K562 (cell line): ENCODE measurements at regions not wholly inside any gene's neighbourhood (a gene's known extent, or its start where the extent isn't known, plus 50 kb on each side); places are given as distances from the start of the nearest gene placed in this dataset.
A peak's percentile ranks its signal among the peaks of the same experiment; 100 is the strongest.

Source experiments
- ATAC-seq: fragments of 200-7000 bp; cut with Tn5 transposase; 3 replicates; pipeline ENCODE4 v1.9.1; 2020; ENCODE audit warnings: moderate library complexity
- BruUV-seq: library from RNA; stranded (reverse); fragments of 400-500 nt; replicated peaks from 2 replicates; lab custom pipeline; 2021; lab: Mats Ljungman, UMichigan
- CTCF ChIA-PET: fragments of 300-600 bp; formaldehyde crosslinking; extraction: SDS; loops from one replicate; lab custom pipeline; 2021; ENCODE audit warnings: low intra/inter-chr PET ratio; lab: Yijun Ruan, JAX
- POLR2A ChIA-PET: fragments of 300-600, 350-650 bp; sonication (Branson Sonifier 250); formaldehyde crosslinking; extraction: SDS; loops from one replicate; lab custom pipeline; 2021; ENCODE audit warnings: antibody characterized with exemption, inconsistent platforms; lab: Yijun Ruan, JAX
- DNase-seq, 4 experiments: peaks; one replicate each; pipeline versions ENCODE4 v3.0.0 to v3.0.0-alpha.2; 2011 to 2018; ENCODE audit warnings: low spot score in 3 of 4, mixed read lengths in 3 of 4; ENCODE audit errors: extremely low read depth in 1 of 4
- FAIRE-seq: peaks from 2 replicates; lab custom pipeline; 2011; peaks lifted over from hg19 to GRCh38; lab: Jason Lieb, UNC
- H2AFZ ChIP-seq: 2 replicates; pipeline ENCODE4 v1.6.0; 2011; ENCODE audit warnings: low read depth, low read length, control low read depth, inconsistent platforms
- H3K27ac ChIP-seq: fragments of 200-600 bp; 3 replicates; pipeline ENCODE4 v1.8.0; 2011; ENCODE audit warnings: low read depth, mild to moderate bottlenecking, control low read depth, inconsistent platforms, low read length, moderate library complexity, mixed read lengths; ENCODE audit errors: extremely low read depth
- H3K27me3 ChIP-seq, 2 experiments: fragments of 300-600 bp in 1 of 2; 2 replicates in 1 of 2; 3 replicates in 1 of 2; pipeline versions ENCODE4 v1.6.0 to v1.8.0; 2011; ENCODE audit warnings: inconsistent platforms in 2 of 2, low read length in 2 of 2, mild to moderate bottlenecking in 1 of 2, mixed read lengths in 1 of 2, moderate library complexity in 1 of 2; ENCODE audit not compliant: control insufficient read depth in 2 of 2, insufficient read depth in 2 of 2
- H3K36me3 ChIP-seq: fragments of 300-600 bp; 3 replicates; pipeline ENCODE4 v1.8.0; 2011; ENCODE audit warnings: mild to moderate bottlenecking, low read length, inconsistent platforms; ENCODE audit not compliant: control insufficient read depth, insufficient read depth
- H3K4me1 ChIP-seq, 2 experiments: fragments of 200-600 bp in 1 of 2; replicated peaks in 1 of 2; 2 replicates in 1 of 2; 3 replicates in 1 of 2; pipeline versions ENCODE4 v1.5.1 to v1.8.0; 2011; ENCODE audit warnings: inconsistent platforms in 2 of 2, low read length in 2 of 2, mild to moderate bottlenecking in 1 of 2, mixed read lengths in 1 of 2, moderate library complexity in 1 of 2; ENCODE audit not compliant: control insufficient read depth in 2 of 2, insufficient read depth in 2 of 2
- H3K4me2 ChIP-seq: 2 replicates; pipeline ENCODE4 v1.6.1; 2011; ENCODE audit warnings: low read length, control low read depth, inconsistent platforms, mixed read lengths; ENCODE audit not compliant: insufficient read depth
- H3K4me3 ChIP-seq: fragments of 200-600 bp; sonication (generic), shearing (Covaris generic); 2 replicates; pipeline ENCODE4 v1.5.1; 2016; ENCODE audit warnings: control low read depth, inconsistent platforms
- H3K79me2 ChIP-seq: fragments of 200-600 bp; 3 replicates; pipeline ENCODE4 v1.8.0; 2011; ENCODE audit warnings: low read length, inconsistent platforms; ENCODE audit not compliant: control insufficient read depth, insufficient read depth
- H3K9ac ChIP-seq, 2 experiments: 2 replicates each; pipeline versions ENCODE4 v1.6.0 to v1.6.1; 2011; ENCODE audit warnings: low read depth in 2 of 2, low read length in 2 of 2, control low read depth in 1 of 2, inconsistent platforms in 1 of 2, mild to moderate bottlenecking in 1 of 2, mixed read lengths in 1 of 2; ENCODE audit not compliant: insufficient read depth in 1 of 2
- H3K9me1 ChIP-seq: one replicate; pipeline ENCODE4 v1.6.0; 2011; ENCODE audit warnings: inconsistent platforms, mild to moderate bottlenecking, low read length, moderate library complexity; ENCODE audit not compliant: control insufficient read depth, insufficient read depth
- H3K9me3 ChIP-seq: replicated peaks from 2 replicates; pipeline ENCODE4 v1.5.1; 2011; ENCODE audit warnings: low read depth, low read length, inconsistent platforms; ENCODE audit not compliant: control insufficient read depth, insufficient read depth
- H4K20me1 ChIP-seq: replicated peaks from 2 replicates; pipeline ENCODE4 v1.6.1; 2011; ENCODE audit warnings: low read length, inconsistent platforms, mixed read lengths; ENCODE audit not compliant: control insufficient read depth, insufficient read depth
- E2F6 ChIP-seq, 2 experiments: IDR thresholded peaks; 2 replicates each; pipeline ENCODE4 v1.6.1; 2011; ENCODE audit warnings: borderline replicate concordance in 1 of 2, control low read depth in 1 of 2, low read depth in 1 of 2, low read length in 1 of 2, mild to moderate bottlenecking in 1 of 2, mixed read lengths in 1 of 2, moderate library complexity in 1 of 2; ENCODE audit not compliant: insufficient read depth in 1 of 2, insufficient read length in 1 of 2, poor library complexity in 1 of 2, severe bottlenecking in 1 of 2; ENCODE audit errors: extremely low read depth in 1 of 2
- FOXK2 ChIP-seq, 2 experiments: fragments of 450-650 bp; IDR thresholded peaks in 1 of 2; conservative IDR thresholded peaks in 1 of 2; 2 replicates each; pipeline ENCODE4 v1.6.1; 2016; ENCODE audit warnings: low read depth in 2 of 2, mild to moderate bottlenecking in 1 of 2
- ID3 ChIP-seq, 2 experiments: fragments of 250-450 bp in 1 of 2; fragments of 450-650 bp in 1 of 2; sonication (Bioruptor Pico) in 1 of 2; IDR thresholded peaks; 2 replicates each; pipeline versions ENCODE4 v1.6.1 to v1.8.0; 2016 to 2021; ENCODE audit warnings: mild to moderate bottlenecking in 2 of 2, moderate library complexity in 2 of 2, missing compliant biosample characterization in 1 of 2, missing genetic modification characterization in 1 of 2
- MTA2 ChIP-seq: fragments of 450-650 bp; IDR thresholded peaks from 2 replicates; pipeline ENCODE4 v1.6.1; 2016; ENCODE audit warnings: low read depth
- SMAD3 ChIP-seq: fragments of 450-650 bp; formaldehyde crosslinking; conservative IDR thresholded peaks from 2 replicates; pipeline ENCODE4 v1.4.0; 2020; ENCODE audit warnings: mild to moderate bottlenecking
- SMARCB1 ChIP-seq: IDR thresholded peaks from 2 replicates; pipeline ENCODE4 v1.6.1; 2011; ENCODE audit warnings: improper control_type of control experiment, low read depth; ENCODE audit not compliant: insufficient read length
- TFE3 ChIP-seq: fragments of 450-650 bp; formaldehyde crosslinking; IDR thresholded peaks from 2 replicates; pipeline ENCODE4 v1.4.0; 2020; ENCODE audit warnings: mild to moderate bottlenecking, mixed read lengths
- XRCC3 ChIP-seq: fragments of 450-650 bp; IDR thresholded peaks from 2 replicates; pipeline ENCODE4 v1.6.1; 2017; ENCODE audit warnings: mild to moderate bottlenecking, moderate library complexity
- ZNF12 ChIP-seq: sonication (generic); formaldehyde crosslinking; IDR thresholded peaks from 2 replicates; pipeline ENCODE4 v1.4.0; 2020; ENCODE audit warnings: mild to moderate bottlenecking, missing genetic modification reagents
- ZNF518B ChIP-seq: fragments of 250-450 bp; sonication (Bioruptor Pico); IDR thresholded peaks from 2 replicates; pipeline ENCODE4 v1.5.0; 2021; ENCODE audit warnings: mild to moderate bottlenecking, moderate library complexity
- WGBS: fragments of 100-300 bp; shearing (Covaris generic); methylation state at CpG from one replicate; pipeline ENCODE4 v1.1.6; 2016; ENCODE audit warnings: low coverage, mixed read lengths; ENCODE audit not compliant: insufficient coverage; ENCODE audit errors: missing lambda C conversion rate; 5-methylcytosine and 5-hydroxymethylcytosine counted together
- in situ Hi-C: fragments of 300-500 bp; cut with MboI; formaldehyde crosslinking; loops from 4 replicates; pipeline ENCODE4 v1.15.0; 2018; ENCODE audit warnings: inconsistent platforms, mixed read lengths
- intact Hi-C: fragments of 100-400 bp; cut with micrococcal nuclease; formaldehyde crosslinking; loops from 2 replicates; pipeline ENCODE4 v1.14.2; 2022

- Histone ChIP-seq H3K27me3 (peaks cover 52 to 64% of the 10 kb centered on the region in 2 experiments), H3K9ac (no peak overlapping the region), H3K27ac (no peak overlapping the region), H3K79me2 (no peaks in the 10 kb centered on the region), H3K9me3 (no peaks in the 10 kb centered on the region), H2AFZ (no peak overlapping the region), H3K4me1 (peaks cover 0 to 8% of the 10 kb centered on the region in 2 experiments; a peak in 1 of 5 replicates), H4K20me1 (no peaks in the 10 kb centered on the region), H3K36me3 (no peaks in the 10 kb centered on the region), H3K4me3 (no peak overlapping the region), H3K9me1 (no peaks in the 10 kb centered on the region), H3K4me2 (no peak overlapping the region)
- ChIA-PET CTCF (no interaction called here), POLR2A (no interaction called here)
- ATAC-seq (peak; percentile 40; the same call in 2 of the 3 replicates), FAIRE-seq (no peak), DNase-seq (no peak)
- no TSS peak for BruUV-seq
- intact Hi-C loops (no loop called here), in situ Hi-C loops (no loop called here)
- WGBS = 22% methylated on average over 42 of the region's 47 CpGs
- TF ChIP-seq SMAD3 (CRISPR knock-in tag) = no peak
- TF ChIP-seq FOXK2 (conservative IDR thresholded peaks at IDR 0.05 in 1 of 2, IDR thresholded peaks at IDR 0.05 in 1 of 2; ENCODE audit: low read depth in 2 of 2) = no peak
- no peak for TF ChIP-seq SMARCB1
- no peak for TF ChIP-seq ZNF518B (CRISPR knock-in tag)
- TF ChIP-seq MTA2 = no peak
- TF ChIP-seq TFE3 (CRISPR knock-in tag) = no peak
- TF ChIP-seq ID3 (CRISPR knock-in tag; IDR thresholded peaks at IDR 0.05) = no peak
- TF ChIP-seq ID3 (tag; IDR thresholded peaks at IDR 0.05) = no peak
- no peak for TF ChIP-seq XRCC3
- TF ChIP-seq E2F6 (IDR thresholded peaks at IDR 0.05; ENCODE audit: borderline replicate concordance in 1 of 2, extremely low read depth in 1 of 2, insufficient read depth in 1 of 2, insufficient read length in 1 of 2, low read depth in 1 of 2, low read length in 1 of 2, poor library complexity in 1 of 2, severe bottlenecking in 1 of 2) = peak in 1 of 2 experiments; percentile 6
- no peak for TF ChIP-seq ZNF12 (CRISPR knock-in tag)
Observed at GRCh38 chr6:33521489-33522091, 58.5 kb downstream of the BAK1 start.
